ENCODE measurements at regions not wholly inside any gene's neighbourhood (a gene's known extent, or its start where the extent isn't known, plus 50 kb on each side); places are given as distances from the start of the nearest gene placed in this dataset.

DNA sequence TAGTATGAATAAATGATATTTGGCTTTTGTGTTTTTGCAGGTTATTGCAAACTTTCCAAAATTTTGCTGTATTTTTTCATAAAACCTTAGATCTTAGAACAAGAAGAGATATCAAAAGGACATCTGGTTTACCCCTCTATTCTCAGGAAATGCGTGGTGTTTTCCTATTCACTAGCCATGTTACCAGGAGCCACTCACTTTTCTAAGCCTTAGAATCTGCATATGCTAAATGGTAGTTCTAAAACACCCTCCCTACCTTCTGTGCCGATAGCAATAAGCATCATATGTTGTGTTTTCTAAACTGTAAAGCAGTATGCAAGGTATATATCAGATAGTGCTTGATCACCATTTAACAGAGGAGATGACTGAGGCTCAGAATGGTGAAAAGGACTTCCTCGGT is 715.0 kb upstream of the CELF2 start:
- no peak for TF ChIP-seq TCF12 (IDR thresholded peaks at IDR 0.05; ENCODE audit: low read depth)
- TF ChIP-seq RAD21 (IDR thresholded peaks at IDR 0.05; ENCODE audit: low read depth): no peak
- no peak for TF ChIP-seq EP300 (IDR thresholded peaks at IDR 0.05; ENCODE audit: borderline replicate concordance)
- no peak for TF ChIP-seq YY1 (IDR thresholded peaks at IDR 0.05; ENCODE audit: low read depth)
- TF ChIP-seq, protein P1, sequence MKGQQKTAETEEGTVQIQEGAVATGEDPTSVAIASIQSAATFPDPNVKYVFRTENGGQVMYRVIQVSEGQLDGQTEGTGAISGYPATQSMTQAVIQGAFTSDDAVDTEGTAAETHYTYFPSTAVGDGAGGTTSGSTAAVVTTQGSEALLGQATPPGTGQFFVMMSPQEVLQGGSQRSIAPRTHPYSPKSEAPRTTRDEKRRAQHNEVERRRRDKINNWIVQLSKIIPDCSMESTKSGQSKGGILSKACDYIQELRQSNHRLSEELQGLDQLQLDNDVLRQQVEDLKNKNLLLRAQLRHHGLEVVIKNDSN (IDR thresholded peaks at IDR 0.05): no peak
- TF ChIP-seq TAF1 (IDR thresholded peaks at IDR 0.05; ENCODE audit: low read depth): no peak
- TF ChIP-seq NFIC (IDR thresholded peaks at IDR 0.05): no peak
- no peak for TF ChIP-seq EGR1 (IDR thresholded peaks at IDR 0.05)
- no peak for TF ChIP-seq CREB1 (IDR thresholded peaks at IDR 0.05; ENCODE audit: low read depth)
- TF ChIP-seq, protein P2, sequence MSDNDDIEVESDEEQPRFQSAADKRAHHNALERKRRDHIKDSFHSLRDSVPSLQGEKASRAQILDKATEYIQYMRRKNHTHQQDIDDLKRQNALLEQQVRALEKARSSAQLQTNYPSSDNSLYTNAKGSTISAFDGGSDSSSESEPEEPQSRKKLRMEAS (IDR thresholded peaks at IDR 0.05): no peak
- TF ChIP-seq, protein P3, sequence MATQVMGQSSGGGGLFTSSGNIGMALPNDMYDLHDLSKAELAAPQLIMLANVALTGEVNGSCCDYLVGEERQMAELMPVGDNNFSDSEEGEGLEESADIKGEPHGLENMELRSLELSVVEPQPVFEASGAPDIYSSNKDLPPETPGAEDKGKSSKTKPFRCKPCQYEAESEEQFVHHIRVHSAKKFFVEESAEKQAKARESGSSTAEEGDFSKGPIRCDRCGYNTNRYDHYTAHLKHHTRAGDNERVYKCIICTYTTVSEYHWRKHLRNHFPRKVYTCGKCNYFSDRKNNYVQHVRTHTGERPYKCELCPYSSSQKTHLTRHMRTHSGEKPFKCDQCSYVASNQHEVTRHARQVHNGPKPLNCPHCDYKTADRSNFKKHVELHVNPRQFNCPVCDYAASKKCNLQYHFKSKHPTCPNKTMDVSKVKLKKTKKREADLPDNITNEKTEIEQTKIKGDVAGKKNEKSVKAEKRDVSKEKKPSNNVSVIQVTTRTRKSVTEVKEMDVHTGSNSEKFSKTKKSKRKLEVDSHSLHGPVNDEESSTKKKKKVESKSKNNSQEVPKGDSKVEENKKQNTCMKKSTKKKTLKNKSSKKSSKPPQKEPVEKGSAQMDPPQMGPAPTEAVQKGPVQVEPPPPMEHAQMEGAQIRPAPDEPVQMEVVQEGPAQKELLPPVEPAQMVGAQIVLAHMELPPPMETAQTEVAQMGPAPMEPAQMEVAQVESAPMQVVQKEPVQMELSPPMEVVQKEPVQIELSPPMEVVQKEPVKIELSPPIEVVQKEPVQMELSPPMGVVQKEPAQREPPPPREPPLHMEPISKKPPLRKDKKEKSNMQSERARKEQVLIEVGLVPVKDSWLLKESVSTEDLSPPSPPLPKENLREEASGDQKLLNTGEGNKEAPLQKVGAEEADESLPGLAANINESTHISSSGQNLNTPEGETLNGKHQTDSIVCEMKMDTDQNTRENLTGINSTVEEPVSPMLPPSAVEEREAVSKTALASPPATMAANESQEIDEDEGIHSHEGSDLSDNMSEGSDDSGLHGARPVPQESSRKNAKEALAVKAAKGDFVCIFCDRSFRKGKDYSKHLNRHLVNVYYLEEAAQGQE (IDR thresholded peaks at IDR 0.05; ENCODE audit: low read depth): no peak
- TF ChIP-seq TEAD4 (IDR thresholded peaks at IDR 0.05): no peak

DNA sequence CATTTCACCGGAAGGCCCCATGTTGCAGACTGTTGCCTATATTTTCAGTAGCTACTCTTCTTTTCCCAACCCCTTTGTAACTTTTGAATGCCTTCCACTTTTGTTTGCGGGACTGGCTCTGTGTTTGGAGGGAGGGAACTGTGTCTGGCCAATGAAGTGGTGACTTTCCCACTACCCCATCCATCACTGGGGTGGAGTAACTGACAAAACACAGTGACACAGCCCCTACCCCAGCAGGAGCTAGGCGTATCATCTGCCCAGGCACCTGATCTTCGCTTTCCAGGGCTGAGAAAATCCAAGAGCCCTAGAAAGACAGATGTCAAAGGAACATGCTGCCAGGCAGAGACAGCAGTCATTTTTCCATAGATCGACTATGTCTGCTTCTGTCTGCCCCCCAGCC is 710.6 kb upstream of the CELF2 start:
- TF ChIP-seq, protein P3 (IDR thresholded peaks at IDR 0.05; ENCODE audit: low read depth): no peak
- TF ChIP-seq FOXM1 (IDR thresholded peaks at IDR 0.05; ENCODE audit: borderline replicate concordance, low read depth): no peak
- TF ChIP-seq, protein P2 (IDR thresholded peaks at IDR 0.05): no peak
- TF ChIP-seq CEBPB (IDR thresholded peaks at IDR 0.05): no peak
- TF ChIP-seq, protein P1 (IDR thresholded peaks at IDR 0.05): no peak
- TF ChIP-seq TCF12 (IDR thresholded peaks at IDR 0.05; ENCODE audit: low read depth): no peak
- no peak for TF ChIP-seq TEAD4 (IDR thresholded peaks at IDR 0.05)
- TF ChIP-seq YY1 (IDR thresholded peaks at IDR 0.05; ENCODE audit: low read depth): no peak
- no peak for TF ChIP-seq TAF1 (IDR thresholded peaks at IDR 0.05; ENCODE audit: low read depth)
- no peak for TF ChIP-seq EGR1 (IDR thresholded peaks at IDR 0.05)
- TF ChIP-seq EP300 (IDR thresholded peaks at IDR 0.05; ENCODE audit: borderline replicate concordance): no peak
- TF ChIP-seq NFIC (IDR thresholded peaks at IDR 0.05): no peak
- no peak for TF ChIP-seq ZBTB7A (IDR thresholded peaks at IDR 0.05; ENCODE audit: low read depth)
- TF ChIP-seq CREB1 (IDR thresholded peaks at IDR 0.05; ENCODE audit: low read depth): no peak
- TF ChIP-seq RAD21 (IDR thresholded peaks at IDR 0.05; ENCODE audit: low read depth): no peak

DNA sequence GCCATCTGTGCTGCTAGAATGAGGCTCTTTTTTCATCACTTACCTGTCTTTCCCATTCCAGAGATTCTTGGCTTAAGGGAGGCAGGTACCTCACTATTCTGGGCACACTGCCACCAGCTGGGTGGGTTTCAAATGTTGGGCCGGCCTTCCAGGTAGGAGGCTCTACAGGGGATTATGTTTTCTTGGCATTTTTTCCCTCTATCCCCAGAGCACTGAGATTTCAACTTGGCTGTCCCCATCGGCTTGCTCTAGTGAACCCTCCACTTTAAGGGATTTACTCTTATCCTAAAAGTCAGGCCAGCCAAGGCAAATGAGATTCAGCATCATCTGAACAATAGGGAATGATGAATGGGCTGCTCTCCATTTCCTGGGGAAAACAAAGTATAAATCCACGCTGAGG is 710.1 kb upstream of the CELF2 start:
- TF ChIP-seq FOXM1 (IDR thresholded peaks at IDR 0.05; ENCODE audit: borderline replicate concordance, low read depth): no peak
- no peak for TF ChIP-seq CREB1 (IDR thresholded peaks at IDR 0.05; ENCODE audit: low read depth)
- TF ChIP-seq NFIC (IDR thresholded peaks at IDR 0.05): no peak
- no peak for TF ChIP-seq EP300 (IDR thresholded peaks at IDR 0.05; ENCODE audit: borderline replicate concordance)
- TF ChIP-seq EGR1 (IDR thresholded peaks at IDR 0.05): no peak
- TF ChIP-seq ZBTB7A (IDR thresholded peaks at IDR 0.05; ENCODE audit: low read depth): no peak
- no peak for TF ChIP-seq TAF1 (IDR thresholded peaks at IDR 0.05; ENCODE audit: low read depth)
- TF ChIP-seq, protein P2 (IDR thresholded peaks at IDR 0.05): no peak
- no peak for TF ChIP-seq YY1 (IDR thresholded peaks at IDR 0.05; ENCODE audit: low read depth)
- TF ChIP-seq RAD21 (IDR thresholded peaks at IDR 0.05; ENCODE audit: low read depth): no peak

DNA sequence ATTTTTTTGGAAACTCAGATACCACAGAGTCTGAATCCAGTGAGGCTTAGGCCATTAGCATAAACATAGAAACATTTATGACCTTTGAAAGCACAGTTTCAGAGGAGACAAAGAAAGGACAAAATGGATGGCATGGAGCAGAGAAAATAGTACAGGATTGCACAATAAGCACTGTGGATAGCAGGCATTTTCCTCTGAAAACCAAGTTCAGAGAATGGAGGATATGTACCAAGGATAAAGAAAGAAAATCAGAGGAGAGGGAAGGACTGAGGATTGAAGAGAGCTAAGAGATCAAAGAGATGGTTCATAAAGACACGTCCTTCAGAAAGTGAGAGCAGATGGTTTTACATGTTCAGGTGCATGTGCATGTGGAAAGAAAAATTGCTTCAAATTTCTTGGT is 707.2 kb upstream of the CELF2 start:
- TF ChIP-seq, protein P2 (IDR thresholded peaks at IDR 0.05): no peak
- TF ChIP-seq YY1 (IDR thresholded peaks at IDR 0.05; ENCODE audit: low read depth) (no peak), NFIC (IDR thresholded peaks at IDR 0.05) (no peak), TEAD4 (IDR thresholded peaks at IDR 0.05) (no peak), CREB1 (IDR thresholded peaks at IDR 0.05; ENCODE audit: low read depth) (no peak), EGR1 (IDR thresholded peaks at IDR 0.05) (no peak), EP300 (IDR thresholded peaks at IDR 0.05; ENCODE audit: borderline replicate concordance) (no peak), ZBTB7A (IDR thresholded peaks at IDR 0.05; ENCODE audit: low read depth) (no peak), TAF1 (IDR thresholded peaks at IDR 0.05; ENCODE audit: low read depth) (no peak), TCF12 (IDR thresholded peaks at IDR 0.05; ENCODE audit: low read depth) (no peak), FOXM1 (IDR thresholded peaks at IDR 0.05; ENCODE audit: borderline replicate concordance, low read depth) (no peak), CEBPB (IDR thresholded peaks at IDR 0.05) (no peak)
- TF ChIP-seq, protein P1 (IDR thresholded peaks at IDR 0.05): no peak

DNA sequence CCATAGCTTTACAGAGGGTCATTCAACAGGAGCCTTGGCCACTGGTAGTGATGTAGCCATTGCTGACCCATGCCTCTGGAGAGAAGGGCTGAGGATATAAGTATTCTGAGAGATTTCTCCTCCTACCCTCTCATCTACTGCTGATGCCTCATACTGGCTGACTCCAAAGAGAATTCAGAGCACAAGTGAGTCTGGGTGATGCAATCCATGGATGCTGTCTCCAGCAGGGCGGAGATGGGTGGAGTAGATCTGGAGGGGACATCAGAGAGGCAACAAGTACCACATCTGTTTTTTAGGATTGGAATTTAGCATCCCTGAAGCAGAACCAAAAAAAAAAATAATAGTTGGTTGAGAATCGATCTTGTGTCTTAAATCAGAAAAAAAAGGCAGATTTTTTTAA is 705.7 kb upstream of the CELF2 start:
- TF ChIP-seq EP300 (IDR thresholded peaks at IDR 0.05; ENCODE audit: borderline replicate concordance): no peak
- TF ChIP-seq, protein P3 (IDR thresholded peaks at IDR 0.05; ENCODE audit: low read depth): no peak
